Activated CD4-positive, alpha-beta memory T cell treated with anti-CD3 and anti-CD28 coated beads for 36 hours (primary cell): ENCODE measurements at regions not wholly inside any gene's neighbourhood (a gene's known extent, or its start where the extent isn't known, plus 50 kb on each side); places are given as distances from the start of the nearest gene placed in this dataset.
"Not testable (repeated sequence)": the region's sequence is repeated elsewhere in the genome, so short reads cannot be mapped to it uniquely, and the experiment has no call there.

Source experiments
- CTCF ChIA-PET: fragments of 350-600 bp; sonication (Branson Sonifier 250); formaldehyde crosslinking; loops from one replicate; lab custom pipeline; 2021; ENCODE audit warnings: antibody characterized with exemption, inconsistent platforms; lab: Charles Lee
- POLR2A ChIA-PET: fragments of 350-600 bp; sonication (Branson Sonifier 250); formaldehyde crosslinking; loops from one replicate; lab custom pipeline; 2021; ENCODE audit warnings: antibody characterized with exemption; lab: Charles Lee
- DNase-seq: peaks from one replicate; pipeline ENCODE4 v3.0.0-alpha.2; 2020
- H3K27ac Mint-ChIP-seq: one replicate; pipeline ENCODE4 v1.8.0; 2021; ENCODE audit warnings: mixed read lengths
- H3K27me3 Mint-ChIP-seq: one replicate; pipeline ENCODE4 v1.8.0; 2021; ENCODE audit warnings: mixed read lengths
- H3K36me3 Mint-ChIP-seq: one replicate; pipeline ENCODE4 v1.8.0; 2021; ENCODE audit warnings: mixed read lengths
- H3K4me1 Mint-ChIP-seq: one replicate; pipeline ENCODE4 v1.8.0; 2021; ENCODE audit warnings: low read depth, mixed read lengths
- H3K4me3 Mint-ChIP-seq: one replicate; pipeline ENCODE4 v1.8.0; 2021; ENCODE audit warnings: mild to moderate bottlenecking, mixed read lengths
- H3K9me3 Mint-ChIP-seq: one replicate; pipeline ENCODE4 v1.8.0; 2021; ENCODE audit warnings: mixed read lengths
- intact Hi-C: fragments of 100-400 bp; cut with micrococcal nuclease; formaldehyde crosslinking; loops from one replicate; pipeline ENCODE4 v1.15.1; 2023

GRCh38 chr2:35292199-35292598, 1063.4 kb upstream of the CRIM1 start:
- Mint-ChIP-seq H3K9me3 (peaks cover 11% of the 10 kb centered on the region), H3K36me3 (no peaks in the 10 kb centered on the region), H3K27ac (no peak overlapping the region), H3K27me3 (no peaks in the 10 kb centered on the region), H3K4me3 (no peak overlapping the region), H3K4me1 (no peaks in the 10 kb centered on the region)
- intact Hi-C loops = no loop called here
- ChIA-PET POLR2A (no interaction called here), CTCF (no interaction called here)
- DNase-seq = no peak

- H3K27ac Mint-ChIP-seq = no peak overlapping the region
- intact Hi-C loops = no loop called here
- no peaks in the 10 kb centered on the region for H3K27me3 Mint-ChIP-seq
- POLR2A ChIA-PET = interaction anchor here (0.6 kb wide), 1 partner anchor 428 kb away, joined by 3 read pairs; no protein-coding TSS in a partner anchor
- H3K4me1 Mint-ChIP-seq = no peaks in the 10 kb centered on the region
- H3K36me3 Mint-ChIP-seq = no peaks in the 10 kb centered on the region
- CTCF ChIA-PET = no interaction called here
- H3K9me3 Mint-ChIP-seq = peaks cover 5% of the 10 kb centered on the region
- H3K4me3 Mint-ChIP-seq = no peak overlapping the region
- DNase-seq = no peak
Observed at GRCh38 chr2:35281702-35282101, 1073.9 kb upstream of the CRIM1 start.

DNA sequence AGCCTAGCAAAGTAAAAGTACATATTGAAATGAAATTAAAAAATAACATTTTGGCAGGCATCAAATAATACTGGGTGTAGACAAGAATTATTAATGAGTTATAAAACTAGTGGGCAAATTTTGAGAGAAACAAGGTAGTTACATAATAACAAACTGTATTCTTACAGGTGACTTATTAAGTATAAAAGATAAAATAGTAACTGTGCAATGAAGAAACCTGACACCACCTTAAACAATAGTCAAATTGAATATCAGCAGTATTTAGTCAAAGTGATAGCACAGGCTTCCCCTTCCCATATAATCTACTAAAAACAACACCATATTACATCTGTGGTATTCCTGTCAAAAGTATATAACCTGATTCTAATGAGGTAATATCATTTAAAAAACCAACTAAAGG, 1099.8 kb upstream of the CRIM1 start:
- Mint-ChIP-seq H3K27ac (no peak overlapping the region), H3K4me3 (no peak overlapping the region)
- POLR2A ChIA-PET = no interaction called here

DNA sequence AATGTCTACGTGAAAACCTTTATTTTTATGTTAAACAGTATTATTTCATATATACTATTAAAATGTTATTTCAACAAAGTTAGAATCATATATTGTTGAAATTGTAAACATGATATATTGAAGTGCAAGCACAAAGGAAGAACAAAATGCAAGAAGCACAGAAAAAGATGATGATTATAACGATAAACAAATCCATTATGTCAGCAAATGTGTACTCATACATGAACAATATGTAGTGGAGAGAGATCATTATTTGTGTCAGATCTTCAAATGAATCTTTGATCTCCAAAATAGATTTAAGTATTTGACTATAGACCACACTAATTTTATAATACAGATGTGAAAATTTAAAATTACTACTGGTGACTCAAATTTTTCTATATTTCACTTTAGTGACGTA, 1104.4 kb upstream of the CRIM1 start:
- Mint-ChIP-seq H3K4me1 (no peaks in the 10 kb centered on the region), H3K36me3 (no peaks in the 10 kb centered on the region), H3K27me3 (no peaks in the 10 kb centered on the region), H3K9me3 (peaks cover 9% of the 10 kb centered on the region), H3K4me3 (no peak overlapping the region), H3K27ac (no peak overlapping the region)
- no peak for DNase-seq
- CTCF ChIA-PET = no interaction called here
- intact Hi-C loops = no loop called here
- POLR2A ChIA-PET = no interaction called here

More for the DNA sequence above, 1099.8 kb upstream of the CRIM1 start:
- intact Hi-C loops = no loop called here
- DNase-seq = no peak
- H3K4me1 Mint-ChIP-seq = no peaks in the 10 kb centered on the region
- CTCF ChIA-PET = no interaction called here
- H3K9me3 Mint-ChIP-seq = peaks cover 3% of the 10 kb centered on the region
- H3K27me3 Mint-ChIP-seq = no peaks in the 10 kb centered on the region
- H3K36me3 Mint-ChIP-seq = no peaks in the 10 kb centered on the region

DNA sequence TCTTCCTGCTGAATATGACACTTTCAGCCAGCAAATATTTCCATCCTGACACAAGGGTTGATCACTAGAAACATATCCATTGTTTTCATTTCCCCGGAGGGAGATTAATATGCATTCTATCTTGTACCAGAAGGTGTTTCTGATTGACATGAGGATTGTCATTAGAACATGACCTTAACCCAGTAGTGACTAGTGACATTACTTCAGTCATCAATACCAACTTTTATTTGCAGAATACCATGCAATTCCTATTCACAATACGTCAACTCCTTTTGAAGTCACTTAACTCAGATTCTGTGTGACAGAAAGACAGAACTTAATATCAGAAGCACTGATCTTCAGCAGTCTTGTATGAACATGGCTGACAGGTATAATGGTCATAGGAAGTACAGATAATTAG, 1108.9 kb upstream of the CRIM1 start:
- intact Hi-C loops = no loop called here
- CTCF ChIA-PET = interaction anchor here (0.7 kb wide), 1 partner anchor 1336 kb away, joined by 4 read pairs; no protein-coding TSS in a partner anchor
- POLR2A ChIA-PET = no interaction called here
- Mint-ChIP-seq H3K9me3 (peaks cover 6% of the 10 kb centered on the region), H3K27ac (no peak overlapping the region), H3K36me3 (no peaks in the 10 kb centered on the region), H3K4me3 (no peak overlapping the region), H3K4me1 (no peaks in the 10 kb centered on the region), H3K27me3 (no peaks in the 10 kb centered on the region)
- DNase-seq = no peak

GRCh38 chr2:35228584-35228983, 1127.0 kb upstream of the CRIM1 start:
- no peak overlapping the region for H3K27ac Mint-ChIP-seq
- POLR2A ChIA-PET = no interaction called here
- intact Hi-C loops = no loop called here
- no peaks in the 10 kb centered on the region for H3K36me3 Mint-ChIP-seq
- no peak overlapping the region for H3K4me3 Mint-ChIP-seq
- CTCF ChIA-PET = no interaction called here
- no peaks in the 10 kb centered on the region for H3K27me3 Mint-ChIP-seq
- no peak for DNase-seq
- H3K4me1 Mint-ChIP-seq = no peaks in the 10 kb centered on the region
- H3K9me3 Mint-ChIP-seq = peaks cover 12% of the 10 kb centered on the region

- Mint-ChIP-seq H3K27ac (no peak overlapping the region), H3K4me3 (no peak overlapping the region), H3K36me3 (no peaks in the 10 kb centered on the region), H3K27me3 (no peaks in the 10 kb centered on the region), H3K4me1 (no peaks in the 10 kb centered on the region), H3K9me3 (peaks cover 2% of the 10 kb centered on the region)
- ChIA-PET POLR2A (no interaction called here), CTCF (no interaction called here)
- DNase-seq = no peak
- intact Hi-C loops = no loop called here
Observed at GRCh38 chr2:35220461-35220860, 1135.1 kb upstream of the CRIM1 start.

GRCh38 chr2:35204881-35205280, 1150.7 kb upstream of the CRIM1 start:
- Mint-ChIP-seq H3K27me3 (no peaks in the 10 kb centered on the region), H3K4me1 (no peaks in the 10 kb centered on the region), H3K4me3 (no peak overlapping the region), H3K36me3 (no peaks in the 10 kb centered on the region), H3K9me3 (peaks cover 6% of the 10 kb centered on the region), H3K27ac (no peak overlapping the region)
- POLR2A ChIA-PET = no interaction called here
- intact Hi-C loops = no loop called here
- DNase-seq = no peak
- CTCF ChIA-PET = no interaction called here

GRCh38 chr2:35204323-35204722, 1151.3 kb upstream of the CRIM1 start:
- DNase-seq = no peak
- Mint-ChIP-seq H3K36me3 (no peaks in the 10 kb centered on the region), H3K9me3 (peaks cover 9% of the 10 kb centered on the region), H3K27me3 (no peaks in the 10 kb centered on the region), H3K4me3 (no peak overlapping the region), H3K27ac (no peak overlapping the region), H3K4me1 (no peaks in the 10 kb centered on the region)
- CTCF ChIA-PET = no interaction called here
- intact Hi-C loops = no loop called here
- POLR2A ChIA-PET = no interaction called here

DNA sequence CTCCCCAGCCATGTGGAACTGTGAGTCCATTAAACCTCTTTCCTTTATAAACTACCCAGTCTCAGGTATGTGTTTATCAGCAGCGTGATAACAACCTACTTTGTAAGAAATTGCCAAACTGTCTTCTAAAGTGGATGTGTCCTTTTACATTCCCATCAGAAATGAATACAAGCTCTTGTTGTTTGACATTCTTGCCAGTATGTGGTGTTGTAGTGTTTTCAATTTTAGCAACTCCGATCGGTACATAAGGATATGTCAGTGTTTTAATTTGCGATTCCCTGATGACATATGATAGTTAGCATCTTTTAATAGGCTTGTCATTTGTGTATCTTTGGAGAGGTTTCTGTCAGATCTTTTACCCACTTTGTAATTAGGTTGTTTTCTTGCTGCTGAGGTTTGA, 1156.3 kb upstream of the CRIM1 start:
- CTCF ChIA-PET = no interaction called here
- no peaks in the 10 kb centered on the region for H3K27me3 Mint-ChIP-seq

GRCh38 chr2:35185861-35186412, 1169.6 kb upstream of the CRIM1 start:
- POLR2A ChIA-PET = no interaction called here
- intact Hi-C loops = no loop called here
- no peaks in the 10 kb centered on the region for H3K27me3 Mint-ChIP-seq
- no peaks in the 10 kb centered on the region for H3K9me3 Mint-ChIP-seq
- H3K4me1 Mint-ChIP-seq = no peaks in the 10 kb centered on the region
- H3K36me3 Mint-ChIP-seq = no peaks in the 10 kb centered on the region
- no peak overlapping the region for H3K27ac Mint-ChIP-seq
- CTCF ChIA-PET = no interaction called here
- DNase-seq = no peak
- no peak overlapping the region for H3K4me3 Mint-ChIP-seq

More for the DNA sequence above, 1156.3 kb upstream of the CRIM1 start:
- intact Hi-C loops = no loop called here
- H3K36me3 Mint-ChIP-seq = no peaks in the 10 kb centered on the region
- H3K4me1 Mint-ChIP-seq = no peaks in the 10 kb centered on the region
- H3K4me3 Mint-ChIP-seq = no peak overlapping the region
- DNase-seq = no peak
- H3K27ac Mint-ChIP-seq = no peak overlapping the region
- POLR2A ChIA-PET = no interaction called here
- H3K9me3 Mint-ChIP-seq = peaks cover 17% of the 10 kb centered on the region

- POLR2A ChIA-PET = no interaction called here
- DNase-seq = no peak
- Mint-ChIP-seq H3K4me3 (no peak overlapping the region), H3K36me3 (no peaks in the 10 kb centered on the region), H3K9me3 (no peaks in the 10 kb centered on the region), H3K4me1 (no peaks in the 10 kb centered on the region), H3K27me3 (no peaks in the 10 kb centered on the region), H3K27ac (no peak overlapping the region)
- intact Hi-C loops = no loop called here
- CTCF ChIA-PET = no interaction called here
Observed at GRCh38 chr2:35184471-35184870, 1171.1 kb upstream of the CRIM1 start.

- DNase-seq, H3K4me3 Mint-ChIP-seq, CTCF ChIA-PET, H3K9me3 Mint-ChIP-seq, POLR2A ChIA-PET, intact Hi-C loops, H3K4me1 Mint-ChIP-seq, H3K27ac Mint-ChIP-seq, H3K27me3 Mint-ChIP-seq, H3K36me3 Mint-ChIP-seq: not testable (repeated sequence)
Observed at GRCh38 chr2:35176726-35177125, 1178.9 kb upstream of the CRIM1 start.
